G401.6 (cell line): ENCODE measurements at regions not wholly inside any gene's neighbourhood (a gene's known extent, or its start where the extent isn't known, plus 50 kb on each side); places are given as distances from the start of the nearest gene placed in this dataset.
"Not testable (repeated sequence)": the region's sequence is repeated elsewhere in the genome, so short reads cannot be mapped to it uniquely, and the experiment has no call there.

Experiments
- FAIRE-seq: peaks from 2 replicates; lab custom pipeline; 2012; peaks lifted over from hg19 to GRCh38; lab: Jason Lieb, UNC

- FAIRE-seq: not testable (repeated sequence)
These were observed 570.6 kb upstream of the PCDH7 start for GRCh38 chr4:30149539-30149938.

- FAIRE-seq: no peak
These were observed 566.7 kb upstream of the PCDH7 start for GRCh38 chr4:30153427-30153826.

- FAIRE-seq: no peak
These were observed 560.0 kb upstream of the PCDH7 start for GRCh38 chr4:30160140-30160539.

- no peak for FAIRE-seq
These were observed 547.8 kb upstream of the PCDH7 start for GRCh38 chr4:30172416-30172815.

GRCh38 chr4:30181512-30181911, 538.7 kb upstream of the PCDH7 start:
- FAIRE-seq: no peak

- FAIRE-seq: no peak
These were observed 538.3 kb upstream of the PCDH7 start for GRCh38 chr4:30181918-30182317.

GRCh38 chr4:30182786-30183185, 537.4 kb upstream of the PCDH7 start:
- no peak for FAIRE-seq

- FAIRE-seq: no peak
These were observed 528.3 kb upstream of the PCDH7 start for GRCh38 chr4:30191902-30192301.

- no peak for FAIRE-seq
These were observed 512.8 kb upstream of the PCDH7 start for GRCh38 chr4:30207389-30207788.

GRCh38 chr4:30208731-30209435, 511.3 kb upstream of the PCDH7 start:
- no peak for FAIRE-seq

GRCh38 chr4:30215973-30216372, 504.2 kb upstream of the PCDH7 start:
- not testable (repeated sequence) for FAIRE-seq

- FAIRE-seq: no peak
These were observed 475.0 kb upstream of the PCDH7 start for GRCh38 chr4:30245140-30245539.

GRCh38 chr4:30256116-30256832, 463.9 kb upstream of the PCDH7 start:
- FAIRE-seq: no peak

GRCh38 chr4:30258949-30259348, 461.2 kb upstream of the PCDH7 start:
- FAIRE-seq: no peak

- no peak for FAIRE-seq
These were observed 457.8 kb upstream of the PCDH7 start for GRCh38 chr4:30262379-30262778.

- FAIRE-seq: no peak
These were observed 455.7 kb upstream of the PCDH7 start for GRCh38 chr4:30264465-30264864.

- no peak for FAIRE-seq
These were observed 454.5 kb upstream of the PCDH7 start for GRCh38 chr4:30265716-30266115.

GRCh38 chr4:30268370-30268769, 451.8 kb upstream of the PCDH7 start:
- FAIRE-seq: no peak

GRCh38 chr4:30269850-30270249, 450.3 kb upstream of the PCDH7 start:
- no peak for FAIRE-seq

GRCh38 chr4:30281986-30282385, 438.2 kb upstream of the PCDH7 start:
- no peak for FAIRE-seq

GRCh38 chr4:30283336-30283735, 436.8 kb upstream of the PCDH7 start:
- FAIRE-seq: no peak

GRCh38 chr4:30294295-30294694, 425.9 kb upstream of the PCDH7 start:
- FAIRE-seq: no peak

- no peak for FAIRE-seq
These were observed 424.5 kb upstream of the PCDH7 start for GRCh38 chr4:30295652-30296051.

- FAIRE-seq: no peak
These were observed 406.2 kb upstream of the PCDH7 start for GRCh38 chr4:30314001-30314400.
